GM18505 (cell line): ENCODE measurements at regions not wholly inside any gene's neighbourhood (a gene's known extent, or its start where the extent isn't known, plus 50 kb on each side); places are given as distances from the start of the nearest gene placed in this dataset.

Experiments
- ATAC-seq: cut with Tn5 transposase; IDR thresholded peaks from one replicate; pipeline ENCODE4 v1.9.1; 2021; ENCODE audit not compliant: unreplicated experiment
- POLR2A ChIP-seq: IDR thresholded peaks from 4 replicates; pipeline ENCODE4 v1.6.1; 2011; ENCODE audit warnings: borderline replicate concordance; ENCODE audit not compliant: insufficient read depth, insufficient read length; ENCODE audit errors: extremely low read depth

DNA sequence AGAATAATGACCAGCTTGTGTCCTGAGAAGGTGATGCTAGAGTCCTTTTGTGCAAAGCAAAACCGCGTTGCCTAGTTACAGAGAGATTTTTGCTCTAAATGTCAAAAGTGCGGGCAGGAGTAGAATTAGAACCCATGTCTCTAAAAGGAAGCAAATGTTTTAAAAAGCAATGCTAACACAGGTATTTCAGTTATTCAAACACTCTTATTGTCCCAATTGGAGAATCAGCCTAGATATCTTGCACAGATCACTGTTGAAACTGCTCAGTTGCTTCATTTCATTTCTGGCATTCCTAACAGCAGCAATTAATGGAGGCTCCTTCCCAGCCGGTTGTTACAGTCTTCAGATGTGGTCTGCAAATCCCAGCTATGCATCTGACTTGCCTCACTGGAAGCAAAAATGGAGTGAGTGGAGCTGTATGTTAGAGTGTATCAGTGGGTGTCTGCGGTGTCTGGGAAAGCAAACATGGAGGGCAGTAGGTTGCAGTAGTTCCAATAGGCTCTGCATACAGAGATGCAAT, 55.6 kb upstream of the SEMA6D start:
- ATAC-seq: no peak
- no peak for TF ChIP-seq POLR2A

- no peak for ATAC-seq
- no peak for TF ChIP-seq POLR2A
Observed at GRCh38 chr15:47663101-47663500, 54.2 kb upstream of the SEMA6D start.
